PFSK-1 (cell line): ENCODE measurements at regions not wholly inside any gene's neighbourhood (a gene's known extent, or its start where the extent isn't known, plus 50 kb on each side); places are given as distances from the start of the nearest gene placed in this dataset.

Experiments used
- FOXP2 ChIP-seq: optimal IDR thresholded peaks from 2 replicates; pipeline ENCODE3; 2011; ENCODE audit warnings: borderline replicate concordance, control low read depth, inconsistent platforms; ENCODE audit not compliant: insufficient read depth; ENCODE audit errors: extremely low read length, extremely low read depth
- POLR2AphosphoS5 ChIP-seq: IDR thresholded peaks from 2 replicates; pipeline ENCODE4 v1.6.1; 2012; ENCODE audit warnings: low read depth, mild to moderate bottlenecking, control low read depth, low read length, moderate library complexity
- REST ChIP-seq, 2 experiments: IDR thresholded peaks; 2 replicates each; pipeline versions ENCODE4 v1.6.1 to v1.8.0; 2011 to 2012; ENCODE audit warnings: low read depth in 2 of 2, low read length in 2 of 2, control low read depth in 1 of 2, inconsistent platforms in 1 of 2, mild to moderate bottlenecking in 1 of 2, moderate library complexity in 1 of 2; ENCODE audit not compliant: insufficient read depth in 1 of 2
- SIN3A ChIP-seq: IDR thresholded peaks from 2 replicates; pipeline ENCODE4 v1.6.1; 2012; ENCODE audit warnings: mild to moderate bottlenecking, low read length, moderate library complexity, borderline replicate concordance; ENCODE audit not compliant: insufficient read depth
- TAF1 ChIP-seq: IDR thresholded peaks from 2 replicates; pipeline ENCODE4 v1.6.1; 2012; ENCODE audit warnings: low read length, control low read depth, borderline replicate concordance; ENCODE audit not compliant: insufficient read depth

GRCh38 chr21:27451116-27451515 is 484.2 kb upstream of the ADAMTS5 start:
- no peak for TF ChIP-seq POLR2AphosphoS5
- no peak for TF ChIP-seq TAF1
- TF ChIP-seq REST (IDR thresholded peaks at IDR 0.05; ENCODE audit: insufficient read depth in 1 of 2, low read depth in 2 of 2, low read length in 2 of 2): no peak
- no peak for TF ChIP-seq SIN3A
- no peak for TF ChIP-seq FOXP2

DNA sequence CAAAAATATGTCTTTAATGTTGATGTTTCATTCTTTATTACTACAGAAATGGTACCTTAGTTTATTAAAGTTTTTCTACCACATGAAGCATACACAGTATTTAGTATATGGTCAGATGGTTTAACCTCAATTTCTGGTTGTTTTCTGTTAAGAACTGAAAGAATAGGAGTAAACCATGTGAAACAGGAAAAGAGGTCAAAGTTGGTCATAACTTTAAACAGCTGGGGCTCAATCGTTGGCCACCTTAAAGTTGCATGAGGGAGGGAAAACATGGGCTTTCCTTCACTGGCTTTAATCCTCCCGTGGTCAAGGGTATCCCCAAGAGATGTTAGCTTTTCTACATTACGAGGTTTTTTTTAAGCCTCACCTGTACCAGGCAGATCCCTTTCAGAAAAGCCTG is 483.3 kb upstream of the ADAMTS5 start:
- no peak for TF ChIP-seq POLR2AphosphoS5

GRCh38 chr21:27448960-27449359 is 482.1 kb upstream of the ADAMTS5 start:
- TF ChIP-seq FOXP2 (no peak), POLR2AphosphoS5 (no peak), REST (IDR thresholded peaks at IDR 0.05; ENCODE audit: insufficient read depth in 1 of 2, low read depth in 2 of 2, low read length in 2 of 2) (no peak), TAF1 (no peak), SIN3A (no peak)

- TF ChIP-seq POLR2AphosphoS5 (no peak), REST (IDR thresholded peaks at IDR 0.05; ENCODE audit: insufficient read depth in 1 of 2, low read depth in 2 of 2, low read length in 2 of 2) (no peak)
These were observed 481.0 kb upstream of the ADAMTS5 start for GRCh38 chr21:27447843-27448242.

GRCh38 chr21:27429710-27430341 is 462.9 kb upstream of the ADAMTS5 start:
- no peak for TF ChIP-seq POLR2AphosphoS5
- no peak for TF ChIP-seq FOXP2
- no peak for TF ChIP-seq REST (IDR thresholded peaks at IDR 0.05; ENCODE audit: insufficient read depth in 1 of 2, low read depth in 2 of 2, low read length in 2 of 2)
- TF ChIP-seq TAF1: no peak
- TF ChIP-seq SIN3A: no peak

- TF ChIP-seq POLR2AphosphoS5 (no peak), SIN3A (no peak)
These were observed 459.3 kb upstream of the ADAMTS5 start for GRCh38 chr21:27426196-27426595.
